Right renal cortex interstitium (tissue), 3 donors: ENCODE measurements at regions not wholly inside any gene's neighbourhood (a gene's known extent, or its start where the extent isn't known, plus 50 kb on each side); places are given as distances from the start of the nearest gene placed in this dataset.
"Not testable (repeated sequence)": the region's sequence is repeated elsewhere in the genome, so short reads cannot be mapped to it uniquely, and the experiment has no call there.

Source experiments
- DNase-seq, 3 donors: peaks; one replicate each; pipeline ENCODE4 v3.0.0-alpha.2; 2013; ENCODE audit warnings: low read depth in 3 of 3, low spot score in 2 of 3

DNA sequence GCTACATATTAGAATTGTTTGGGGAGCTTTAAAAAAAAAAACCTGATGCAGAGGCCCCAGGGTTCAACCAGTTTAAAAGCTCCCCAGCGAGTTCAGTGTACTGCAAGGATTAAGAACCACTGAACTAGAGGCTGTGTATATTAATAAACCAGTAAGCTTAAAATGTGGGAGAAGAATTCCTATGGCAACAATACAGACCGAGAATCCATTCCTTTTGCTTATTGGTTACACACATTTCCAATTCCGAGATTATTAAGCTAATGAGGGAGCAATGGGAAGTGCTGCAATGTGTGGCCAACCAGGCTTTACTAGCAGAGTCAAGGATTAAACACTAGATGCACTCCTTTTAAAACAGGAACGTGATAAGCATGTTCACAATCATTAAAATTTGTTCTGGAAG lies 204.4 kb downstream of the TDRD15 start:
- DNase-seq = no peak

DNA sequence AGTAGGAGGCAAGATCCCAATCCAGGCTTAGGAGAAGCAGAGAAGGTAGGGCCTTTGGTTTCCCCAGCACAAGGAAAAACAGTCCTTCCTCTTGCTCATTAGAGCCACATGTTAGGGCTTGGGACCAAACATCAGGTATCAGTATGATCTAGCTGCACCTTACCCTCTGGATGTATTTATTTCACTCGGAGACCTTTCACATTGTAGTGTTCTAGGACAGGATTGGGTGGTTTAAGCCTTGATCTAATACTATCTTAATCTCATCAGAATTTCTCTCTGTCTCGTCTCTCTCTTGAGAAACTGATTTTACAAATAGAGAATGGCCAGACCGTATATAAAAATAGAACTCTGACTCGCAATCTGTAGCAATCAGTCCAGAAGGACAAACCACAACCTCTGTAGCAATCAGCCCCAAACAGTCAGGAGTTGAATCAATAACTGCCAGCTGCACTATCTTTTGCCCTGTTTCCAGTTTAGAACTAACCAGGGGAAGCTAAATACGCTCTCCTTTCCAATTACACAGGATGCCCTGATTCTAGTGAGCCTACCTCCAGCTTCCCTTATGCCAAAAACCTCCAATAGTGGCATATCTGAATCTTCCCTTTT lies 207.1 kb downstream of the TDRD15 start:
- DNase-seq = no peak

DNA sequence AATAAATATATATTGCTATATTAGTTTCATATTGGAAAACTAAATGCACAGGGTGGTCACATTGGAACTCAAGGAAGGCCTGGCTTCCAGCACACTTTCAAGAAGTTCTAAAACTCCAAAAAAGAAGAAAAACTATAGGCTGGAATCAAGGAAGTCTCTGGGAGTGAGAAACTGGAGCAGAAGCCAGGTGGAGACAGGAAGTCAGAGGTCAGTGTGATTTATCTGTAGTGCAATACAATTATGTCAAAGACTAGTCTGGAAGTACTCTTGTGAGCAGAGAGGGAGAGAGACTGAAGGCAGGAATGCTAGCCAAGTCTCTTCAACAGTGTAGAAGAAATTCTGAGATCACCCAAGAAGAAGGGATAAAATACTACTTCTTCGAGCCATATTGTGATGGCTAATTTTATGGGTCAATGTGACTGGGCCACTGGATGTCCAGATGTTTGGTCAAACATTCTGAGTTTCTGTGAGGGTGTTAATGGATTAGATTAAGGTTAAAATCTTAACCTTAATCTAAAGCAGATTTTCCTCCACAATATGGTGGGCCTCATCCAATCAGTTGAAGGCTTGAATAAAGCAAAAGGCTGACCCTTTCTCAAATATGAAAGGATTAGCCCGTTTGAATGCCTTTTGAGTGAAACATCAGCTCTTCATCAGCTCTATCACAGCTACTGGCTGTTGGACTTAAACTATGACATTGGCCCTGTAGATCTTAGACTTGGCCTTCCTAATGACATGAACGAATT lies 208.0 kb downstream of the TDRD15 start:
- DNase-seq = no peak

DNA sequence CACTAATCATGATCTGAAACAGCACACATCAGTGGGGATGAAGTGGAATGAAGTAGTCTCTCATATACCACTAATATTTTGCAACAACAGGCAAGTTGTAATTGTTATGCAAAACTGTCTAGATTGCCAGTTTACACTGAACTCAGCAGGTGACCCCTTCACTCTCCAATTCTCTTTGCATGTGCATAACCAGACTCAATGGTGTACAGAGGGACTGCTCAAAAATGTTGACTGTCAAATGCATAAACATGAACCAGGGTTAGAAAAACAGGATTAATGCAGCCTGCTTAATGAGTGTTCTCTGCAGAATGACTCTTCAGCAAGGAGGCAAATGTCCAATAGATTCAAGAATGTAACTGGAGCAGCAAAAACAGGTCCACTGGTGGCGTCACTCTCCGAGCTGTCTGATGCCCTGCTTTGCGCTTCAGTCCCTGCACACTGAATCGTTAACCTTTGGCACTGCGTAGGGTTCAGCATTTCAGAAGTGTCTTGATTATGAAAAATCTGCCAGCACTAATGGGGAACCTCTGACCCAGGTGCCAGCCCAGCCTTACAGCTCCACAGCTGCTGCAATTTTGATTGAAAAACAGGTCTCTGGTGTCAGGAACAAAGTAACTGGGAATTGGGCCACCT lies 209.3 kb downstream of the TDRD15 start:
- no peak for DNase-seq

DNA sequence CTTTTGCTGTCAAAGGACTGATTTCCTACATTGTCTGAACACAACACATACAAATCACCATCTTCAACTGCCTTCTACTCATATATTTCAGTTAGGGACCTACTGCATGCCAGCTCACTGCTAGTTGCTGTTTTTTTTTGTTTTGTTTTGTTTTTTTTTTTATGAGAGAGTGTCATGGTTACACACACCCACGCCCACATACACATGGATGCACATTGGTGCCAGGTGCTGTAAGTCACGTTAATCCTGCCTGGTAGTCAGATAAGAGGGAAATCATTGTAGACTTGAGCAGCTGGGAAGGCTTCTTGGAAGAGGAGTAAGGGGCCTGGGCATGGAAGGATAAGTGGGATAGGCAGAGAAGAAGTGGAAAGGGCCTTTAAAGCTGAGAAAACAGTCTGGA lies 209.9 kb downstream of the TDRD15 start:
- DNase-seq = no peak

DNA sequence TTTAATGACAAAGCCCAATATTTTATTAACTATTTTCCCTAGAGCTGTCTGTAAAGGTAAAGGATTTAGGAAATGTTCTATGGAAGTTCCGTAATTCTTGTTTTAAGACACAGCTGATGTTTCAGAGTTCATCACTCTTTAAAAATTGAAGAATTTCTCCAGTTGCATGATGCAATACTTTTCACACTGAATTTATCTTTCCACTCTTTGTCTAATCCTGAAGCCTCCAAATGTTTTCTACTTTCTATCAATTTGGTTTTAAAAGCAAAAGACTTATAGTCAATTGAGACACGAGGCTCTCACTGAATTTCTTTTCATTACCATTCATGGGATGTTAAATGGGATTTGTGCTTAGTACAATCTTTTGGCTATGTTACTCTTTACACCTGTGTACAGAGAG lies 223.2 kb downstream of the TDRD15 start:
- DNase-seq = no peak

DNA sequence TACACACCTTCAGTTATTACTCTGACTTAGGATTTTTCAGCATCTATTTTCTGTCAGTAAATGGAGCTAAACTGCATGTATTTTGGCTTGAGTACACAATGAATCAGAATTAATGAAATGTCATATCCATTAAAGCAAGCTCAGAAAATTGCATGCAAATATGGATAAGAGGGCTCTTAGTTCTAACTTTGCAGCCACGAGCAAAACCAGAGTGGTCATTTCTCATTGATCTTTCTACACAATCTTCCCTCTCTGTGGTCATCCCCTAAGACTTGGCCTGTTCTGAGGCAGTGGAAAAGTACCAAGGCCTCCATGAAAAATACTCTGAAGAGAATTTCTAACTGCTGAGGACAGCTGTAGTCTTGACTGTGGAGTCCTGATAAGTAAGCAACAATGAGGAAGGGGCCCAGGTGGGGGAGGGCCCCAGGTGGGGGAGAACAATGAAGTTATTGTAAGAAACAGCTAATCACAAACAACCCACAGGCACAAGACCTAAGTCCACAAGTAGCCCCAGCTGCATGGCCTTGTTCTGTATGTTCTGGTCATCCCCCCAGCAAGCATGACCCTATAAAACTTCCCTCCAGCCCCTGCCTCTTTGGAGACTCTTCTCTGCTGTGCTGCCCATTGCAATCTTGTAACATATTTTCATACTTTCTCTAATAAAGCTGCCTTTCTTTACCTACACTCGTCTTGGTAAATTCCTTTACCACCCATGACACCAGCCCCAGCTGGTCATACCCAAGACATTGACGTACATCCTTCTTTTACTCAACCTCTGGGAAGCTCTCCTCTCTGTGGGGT lies 230.3 kb downstream of the TDRD15 start:
- DNase-seq = no peak

DNA sequence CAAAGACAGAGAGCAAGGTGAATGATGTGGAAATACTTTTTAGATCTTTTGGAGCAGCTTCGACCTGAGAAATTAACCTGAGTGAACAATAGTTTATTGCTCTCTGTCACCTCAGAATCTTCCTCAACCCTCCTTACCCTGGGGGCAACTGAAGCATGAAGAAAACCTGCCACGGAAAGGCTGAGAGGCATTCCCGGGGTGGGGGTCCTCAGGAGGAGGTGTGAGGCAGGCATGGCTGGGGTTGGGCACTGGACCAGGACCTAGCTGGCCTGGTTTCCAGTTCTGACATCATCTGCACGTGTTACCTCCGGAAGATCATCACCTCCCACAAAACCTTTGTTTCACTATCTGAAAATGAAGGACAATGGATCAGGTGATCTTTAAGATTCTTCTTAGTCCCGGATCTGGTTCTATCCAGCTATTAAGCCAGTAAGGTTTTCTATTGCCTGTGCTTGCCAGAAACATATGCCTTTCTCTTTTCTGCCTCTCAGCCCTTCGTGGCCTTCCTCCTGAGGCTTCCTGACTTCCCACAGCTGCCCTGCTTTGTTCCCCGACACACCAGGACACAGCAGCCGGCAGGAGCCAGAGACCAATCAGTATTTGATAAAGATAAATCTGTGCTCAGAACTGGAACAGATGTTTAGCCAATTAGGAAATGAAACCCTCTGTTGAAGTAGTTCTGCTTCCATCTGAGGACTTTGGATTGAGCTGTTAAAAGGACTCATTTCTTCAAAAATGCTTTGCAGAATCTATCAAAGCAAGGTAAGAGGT lies 232.5 kb downstream of the TDRD15 start:
- DNase-seq = no peak

DNA sequence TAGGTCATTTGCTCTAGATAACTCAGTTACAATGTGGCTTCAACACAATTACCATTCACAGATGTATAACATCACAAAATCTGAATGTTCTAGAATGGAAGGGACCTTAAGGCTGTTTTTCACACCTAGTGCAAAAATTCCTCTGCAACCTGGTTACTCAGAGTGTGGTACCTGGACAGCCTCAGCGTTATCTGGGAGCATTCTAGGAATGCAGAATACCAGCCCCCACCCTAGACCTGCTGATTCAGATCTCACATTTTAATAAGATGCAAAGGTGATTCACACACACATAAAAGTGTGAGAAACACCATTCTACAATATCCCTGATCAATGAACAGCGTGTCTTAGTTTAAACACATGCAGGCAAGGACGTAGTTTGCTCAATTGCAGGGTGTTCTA lies 233.1 kb downstream of the TDRD15 start:
- DNase-seq = no peak

DNA sequence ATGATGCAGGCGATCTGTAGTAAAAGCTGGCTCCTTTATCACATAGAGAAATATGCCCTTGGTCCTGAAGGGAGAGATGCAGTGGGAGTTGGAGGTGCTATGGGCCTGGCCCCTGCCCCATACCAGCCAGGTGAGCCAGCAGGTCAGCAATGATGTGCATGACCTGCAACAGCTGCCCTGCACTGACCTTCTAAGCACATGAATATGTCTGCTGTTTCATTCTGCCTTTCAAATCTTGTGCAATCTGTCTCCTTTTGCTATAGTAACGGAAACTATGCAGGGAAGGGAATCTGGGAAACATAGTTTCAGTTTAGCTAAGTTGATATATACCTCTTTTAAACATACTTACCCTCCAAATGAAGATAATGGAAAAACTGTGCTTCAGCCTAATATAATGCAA lies 235.2 kb downstream of the TDRD15 start:
- DNase-seq = no peak

DNA sequence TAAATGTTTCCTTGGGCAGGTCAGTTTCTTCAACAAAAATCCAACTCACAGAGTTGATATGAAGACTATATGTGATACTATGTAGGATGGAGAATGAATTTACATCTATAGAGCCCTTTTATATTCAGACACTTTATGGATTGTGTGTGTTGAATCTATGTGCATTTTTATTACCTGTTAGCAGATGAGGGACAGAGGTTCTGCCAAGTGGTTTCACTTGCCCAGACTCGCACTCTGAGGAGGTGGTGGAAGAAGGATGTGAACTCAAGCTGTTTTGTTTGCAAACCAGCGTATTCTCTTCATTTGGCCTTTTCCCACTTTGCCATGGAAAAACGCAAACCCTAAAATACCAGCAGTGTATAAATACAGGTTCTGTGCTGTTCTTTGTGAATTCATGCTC lies 237.6 kb downstream of the TDRD15 start:
- no peak for DNase-seq

DNA sequence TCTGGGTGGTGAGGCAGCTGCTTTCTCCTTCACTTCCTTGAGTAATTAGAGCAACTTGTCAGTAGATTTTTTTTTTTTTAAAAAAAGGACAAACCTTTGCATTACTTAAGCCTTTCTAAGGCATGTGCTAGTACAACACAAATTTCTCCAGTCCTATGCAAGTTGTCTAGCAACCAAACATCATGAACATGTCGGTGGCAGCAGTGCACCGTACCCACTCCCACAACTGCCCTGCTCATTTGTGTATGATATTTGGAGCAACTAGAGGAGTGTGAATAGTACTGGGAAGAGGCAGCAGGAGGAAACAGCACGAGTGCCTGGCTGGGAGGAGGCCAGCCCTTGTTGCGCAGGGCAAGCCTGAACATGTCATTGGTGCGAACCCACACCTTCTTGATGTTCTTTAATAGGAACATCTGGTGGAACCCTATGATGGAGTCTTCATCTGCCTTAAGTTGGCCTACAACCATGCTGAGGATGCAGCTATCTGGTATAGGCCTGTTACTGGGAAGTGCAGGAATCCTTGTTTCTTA lies 238.3 kb downstream of the TDRD15 start:
- DNase-seq = no peak

DNA sequence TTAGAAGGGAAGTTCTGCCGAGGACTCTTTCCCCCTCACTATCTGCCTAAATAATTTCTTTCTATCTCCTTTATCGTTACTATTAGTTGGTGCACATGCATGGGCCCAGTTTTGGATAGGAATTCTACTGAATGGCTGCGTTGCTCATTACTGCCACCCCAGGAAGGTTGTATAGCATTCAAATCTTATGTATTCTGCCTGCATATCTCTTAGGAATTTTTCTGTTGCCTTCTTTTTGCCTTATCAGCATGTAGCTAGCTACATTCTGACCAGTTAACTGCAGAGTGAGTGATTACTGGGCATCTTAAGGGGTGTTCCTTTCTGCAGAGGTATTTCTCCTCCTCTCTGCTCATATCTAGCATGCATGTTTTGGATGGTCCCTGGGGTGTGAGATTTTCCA lies 239.6 kb downstream of the TDRD15 start:
- DNase-seq = no peak

DNA sequence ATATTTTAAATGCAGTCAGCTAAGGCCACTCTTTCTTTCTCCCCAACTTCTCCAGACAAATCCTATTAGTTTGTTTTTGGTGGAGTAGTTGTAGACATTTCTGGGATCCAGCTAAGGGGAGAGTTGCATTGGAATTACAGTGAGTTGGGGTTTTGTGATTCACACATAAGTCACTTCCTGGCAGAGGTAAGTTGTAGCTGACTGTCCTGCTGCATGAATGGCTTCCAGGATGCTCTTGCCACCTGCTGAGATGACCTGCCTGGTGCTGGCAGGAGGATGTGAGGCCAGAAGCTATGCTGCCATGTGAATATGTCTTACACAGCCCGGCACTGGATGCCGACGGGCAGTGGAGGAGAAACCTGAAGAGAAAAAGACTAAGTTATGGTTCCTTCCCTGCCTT lies 243.7 kb downstream of the TDRD15 start:
- no peak for DNase-seq

DNA sequence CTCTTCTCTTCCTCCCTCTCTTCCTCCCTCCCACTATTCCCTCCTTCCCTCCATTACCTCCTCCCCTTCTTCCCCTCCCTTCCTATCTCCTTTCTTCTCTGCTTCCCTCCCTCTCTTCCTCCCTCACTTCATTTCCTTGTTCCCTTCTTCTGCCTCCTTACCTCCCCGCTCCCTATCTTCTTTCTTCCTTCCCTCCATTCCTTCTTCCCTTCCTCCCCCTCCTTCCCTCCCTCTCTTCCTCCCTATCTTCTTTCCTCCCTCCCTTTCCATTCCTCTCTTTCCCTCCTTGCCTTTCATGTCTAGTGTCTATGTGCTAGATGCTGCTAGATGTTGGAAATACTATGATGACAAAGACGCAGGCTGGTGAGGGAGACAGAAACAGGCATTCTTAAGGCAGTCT lies 246.0 kb downstream of the TDRD15 start:
- DNase-seq = no peak

DNA sequence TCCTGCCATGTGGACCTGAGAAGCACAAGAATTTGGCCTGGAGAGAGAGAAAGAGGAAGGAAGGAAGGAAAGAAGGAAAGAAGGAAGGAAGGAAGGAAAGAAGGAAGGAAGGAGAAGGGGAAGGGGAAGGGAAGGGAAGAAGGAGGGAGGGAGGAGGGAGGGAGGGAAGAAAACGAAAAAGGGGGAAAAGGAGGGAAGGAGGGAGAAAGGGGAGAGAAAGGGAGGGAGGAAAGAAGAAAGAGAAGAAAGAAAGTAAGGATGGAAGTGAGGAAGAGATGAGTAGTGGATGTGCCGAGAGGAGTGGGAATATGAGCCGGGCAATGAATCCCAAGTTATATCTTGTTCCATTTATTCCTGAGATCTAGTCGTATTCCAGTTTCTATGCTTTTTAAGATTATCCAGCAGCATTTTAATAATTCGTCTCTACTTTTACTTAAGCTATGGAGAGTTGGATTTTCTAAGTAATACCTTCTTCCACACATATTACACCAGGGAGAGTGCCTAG lies 247.8 kb downstream of the TDRD15 start:
- DNase-seq = no peak

DNA sequence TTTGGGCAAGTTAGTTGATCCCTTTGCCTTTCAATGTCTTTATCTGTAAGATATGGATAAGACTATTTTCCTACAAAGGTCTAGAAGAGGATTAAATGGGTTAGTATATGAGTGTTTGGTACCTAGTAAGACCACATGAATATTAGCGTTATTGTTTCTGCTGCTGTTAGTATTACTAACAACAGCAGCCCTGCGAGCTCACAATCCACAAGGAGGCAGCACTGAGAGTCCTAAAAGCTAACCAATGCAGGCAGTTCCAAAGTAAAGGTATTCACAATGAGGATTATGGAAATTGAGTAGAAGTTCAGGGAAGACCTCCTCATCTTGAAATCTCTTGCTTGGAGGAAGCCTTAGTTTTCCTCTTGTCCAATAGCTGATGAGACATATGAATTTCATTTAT lies 248.9 kb downstream of the TDRD15 start:
- DNase-seq = no peak

DNA sequence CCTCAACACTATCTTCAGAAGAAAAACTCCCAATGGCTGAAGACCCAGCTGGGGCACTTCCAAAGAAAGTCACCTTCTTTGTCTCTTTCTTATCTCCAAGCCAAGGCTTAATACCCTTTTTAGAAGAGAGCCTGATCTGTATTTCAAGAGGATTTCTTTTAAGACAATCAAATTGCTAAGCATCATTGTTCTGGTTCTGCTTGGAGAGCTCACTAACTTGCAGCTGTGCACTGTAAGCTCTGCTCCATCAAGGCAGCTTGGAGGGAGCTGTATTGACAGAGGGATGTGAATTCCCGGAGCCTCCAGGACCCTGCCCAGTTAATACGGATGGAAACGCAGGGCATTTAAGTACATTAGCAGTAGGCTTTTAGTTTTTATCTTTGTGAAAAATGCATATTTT lies 253.1 kb downstream of the TDRD15 start:
- DNase-seq = no peak

DNA sequence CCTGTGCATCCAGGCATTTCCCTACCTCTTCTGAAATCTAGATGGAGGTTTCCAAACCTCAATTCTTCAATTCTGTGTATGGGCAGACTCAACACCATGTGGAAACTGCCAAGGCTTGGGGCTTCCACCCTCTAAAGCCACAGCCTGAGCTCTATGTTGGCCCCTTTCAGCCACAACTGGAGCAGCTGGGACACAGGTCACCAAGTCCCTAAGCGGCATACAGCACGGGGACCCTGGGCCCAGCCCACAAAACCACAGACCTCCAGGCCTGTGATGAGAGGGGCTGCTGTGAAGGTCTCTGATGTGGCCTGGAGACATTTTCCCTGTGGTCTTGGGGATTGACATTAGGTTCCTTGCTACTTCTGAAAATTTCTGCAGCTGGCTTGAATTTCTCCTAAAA lies 255.4 kb downstream of the TDRD15 start:
- no peak for DNase-seq

DNA sequence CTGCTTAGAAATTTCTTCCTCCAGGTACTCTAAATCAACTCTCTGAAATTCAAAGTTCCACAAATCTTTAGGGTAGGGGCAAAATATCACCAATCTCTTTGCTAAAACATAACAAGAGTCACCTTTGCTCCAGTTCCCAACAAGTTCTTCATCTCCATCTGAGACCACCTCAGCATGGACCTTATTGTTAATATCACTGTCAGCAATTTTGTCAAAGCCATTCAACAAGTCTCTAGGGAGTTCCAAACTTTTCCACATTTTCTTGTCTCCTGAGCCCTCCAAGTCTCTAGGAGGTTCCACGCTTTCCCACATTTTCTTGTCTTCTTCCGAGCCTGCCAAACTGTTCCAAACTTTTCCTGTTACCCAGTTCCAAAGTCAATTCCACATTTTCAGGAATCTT lies 255.9 kb downstream of the TDRD15 start:
- DNase-seq = not testable (repeated sequence)
